OCI-LY7 (cell line): ENCODE measurements at regions not wholly inside any gene's neighbourhood (a gene's known extent, or its start where the extent isn't known, plus 50 kb on each side); places are given as distances from the start of the nearest gene placed in this dataset. TPM values are rescaled to one million over a fixed set of nuclear protein-coding genes. Genes with fewer than 3 reads are reported as not detected.

ENCODE experiments used
- microRNA-seq: library from miRNA; unstranded; fragments of <30 nt; microRNA quantifications from one replicate; pipeline ENCODE4 v1.2.0, GENCODE V29; 2022; ENCODE audit warnings: borderline replicate concordance
- small RNA-seq: library from RNA; depleted of rRNA; stranded (forward); fragments of <200 nt; gene quantifications from one replicate; pipeline ENCODE3, GENCODE V24; 2014

Small RNA genes lying in the stretch of these regions (microRNA-seq; reads per million reads assigned to microRNA genes)
- not detected for gene MIR4719

Small RNA genes lying in the stretch of these regions (small RNA-seq; reads per million reads assigned to genes)
- gene MIR4719: not detected
